Tibial artery (tissue), 4 donors: ENCODE measurements at regions not wholly inside any gene's neighbourhood (a gene's known extent, or its start where the extent isn't known, plus 50 kb on each side); places are given as distances from the start of the nearest gene placed in this dataset.

Source experiments
- DNase-seq, 2 donors: peaks; one replicate each; pipeline ENCODE4 v3.0.0-alpha.2; 2019
- H3K27ac ChIP-seq, 2 donors: fragments of 200-600 bp; sonication (generic) in 1 of 2; 1 replicate in 1 of 2; 2 replicates in 1 of 2; pipeline ENCODE4 v1.5.1; 2018 to 2019; ENCODE audit warnings: mild to moderate bottlenecking in 1 of 2
- H3K27me3 ChIP-seq, 2 donors: fragments of 200-600 bp; sonication (generic) in 1 of 2; one replicate each; pipeline versions ENCODE4 v1.5.1 to v1.6.0; 2016 to 2019
- H3K36me3 ChIP-seq, 3 donors: fragments of 200-600 bp; sonication (generic) in 2 of 3; one replicate each; pipeline ENCODE4 v1.5.1; 2016 to 2019; ENCODE audit warnings: mild to moderate bottlenecking in 2 of 3
- H3K4me1 ChIP-seq, 4 donors: fragments of 200-600 bp; sonication (generic) in 2 of 4; 1 replicate in 3 of 4; 2 replicates in 1 of 4; pipeline ENCODE4 v1.5.1; 2016 to 2019
- H3K4me3 ChIP-seq, 2 donors: fragments of 200-600 bp; sonication (generic) in 1 of 2; 1 replicate in 1 of 2; 2 replicates in 1 of 2; pipeline ENCODE4 v1.5.1; 2018 to 2019; ENCODE audit warnings: mild to moderate bottlenecking in 2 of 2
- H3K9me3 ChIP-seq, 3 donors: fragments of 200-600 bp; sonication (generic) in 1 of 3; one replicate each; pipeline ENCODE4 v1.5.1; 2016 to 2019
- intact Hi-C: fragments of 100-400 bp; cut with DNase I; formaldehyde crosslinking; loops from one replicate; pipeline ENCODE4 v1.15.0; 2023; ENCODE audit warnings: low total_unique reads
- TF ChIP-seq, protein P1 (sequence below), 2 experiments: fragments of 200-600 bp in 1 of 2; fragments of 450-650 bp in 1 of 2; IDR thresholded peaks; one replicate each; pipeline ENCODE4 v1.5.1; 2017 to 2019; ENCODE audit warnings: antibody characterized with exemption in 2 of 2, mild to moderate bottlenecking in 1 of 2, moderate library complexity in 1 of 2

DNA sequence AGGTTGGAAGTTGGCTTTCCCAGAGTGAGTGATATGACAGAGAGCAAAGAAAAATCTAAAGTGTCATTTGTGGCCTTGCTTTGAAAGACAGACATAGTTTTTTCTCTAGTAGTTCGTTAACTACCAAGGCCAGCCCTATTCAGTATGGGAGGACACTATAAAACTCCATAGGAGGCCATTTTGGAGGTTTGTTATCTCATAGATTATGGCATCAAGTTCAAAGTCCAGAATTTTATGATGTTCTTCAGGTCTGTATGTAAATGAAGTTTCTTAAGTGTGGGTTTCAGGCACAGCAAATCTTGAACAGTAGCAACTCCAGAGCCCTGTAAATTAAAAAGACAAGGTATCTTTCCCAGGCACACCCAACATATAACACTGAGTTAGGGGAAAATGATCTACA lies 437.1 kb downstream of the PLPP3 start:
- DNase-seq: no peak
- Histone ChIP-seq H3K9me3 (no peaks in the 10 kb centered on the region), H3K36me3 (no peaks in the 10 kb centered on the region), H3K27me3 (no peaks in the 10 kb centered on the region), H3K4me1 (peaks cover 0 to 25% (median 11%) of the 10 kb centered on the region in 4 donors), H3K27ac (no peak overlapping the region), H3K4me3 (no peak overlapping the region)
- intact Hi-C loops: no loop called here
- TF ChIP-seq, protein P1, sequence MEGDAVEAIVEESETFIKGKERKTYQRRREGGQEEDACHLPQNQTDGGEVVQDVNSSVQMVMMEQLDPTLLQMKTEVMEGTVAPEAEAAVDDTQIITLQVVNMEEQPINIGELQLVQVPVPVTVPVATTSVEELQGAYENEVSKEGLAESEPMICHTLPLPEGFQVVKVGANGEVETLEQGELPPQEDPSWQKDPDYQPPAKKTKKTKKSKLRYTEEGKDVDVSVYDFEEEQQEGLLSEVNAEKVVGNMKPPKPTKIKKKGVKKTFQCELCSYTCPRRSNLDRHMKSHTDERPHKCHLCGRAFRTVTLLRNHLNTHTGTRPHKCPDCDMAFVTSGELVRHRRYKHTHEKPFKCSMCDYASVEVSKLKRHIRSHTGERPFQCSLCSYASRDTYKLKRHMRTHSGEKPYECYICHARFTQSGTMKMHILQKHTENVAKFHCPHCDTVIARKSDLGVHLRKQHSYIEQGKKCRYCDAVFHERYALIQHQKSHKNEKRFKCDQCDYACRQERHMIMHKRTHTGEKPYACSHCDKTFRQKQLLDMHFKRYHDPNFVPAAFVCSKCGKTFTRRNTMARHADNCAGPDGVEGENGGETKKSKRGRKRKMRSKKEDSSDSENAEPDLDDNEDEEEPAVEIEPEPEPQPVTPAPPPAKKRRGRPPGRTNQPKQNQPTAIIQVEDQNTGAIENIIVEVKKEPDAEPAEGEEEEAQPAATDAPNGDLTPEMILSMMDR (IDR thresholded peaks at IDR 0.05): no peak

DNA sequence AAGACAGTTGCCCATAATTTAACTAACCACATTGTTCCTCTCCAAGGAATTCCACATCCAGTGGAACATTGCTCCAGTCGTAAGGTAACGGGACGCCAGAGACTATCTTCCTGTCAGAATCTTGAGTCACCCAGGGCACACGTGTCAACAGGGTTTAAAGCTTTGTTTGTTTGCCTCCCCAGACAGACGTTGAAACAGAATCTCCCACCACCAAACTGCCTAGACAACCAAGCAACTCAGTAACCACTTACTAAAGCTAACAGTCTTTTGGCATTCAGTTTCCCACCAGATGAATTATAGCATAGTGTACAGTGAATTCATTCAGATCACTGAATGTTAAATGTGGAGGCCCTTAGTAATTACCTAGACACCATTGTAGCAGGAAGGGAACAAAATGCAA lies 439.5 kb downstream of the PLPP3 start:
- no peaks in the 10 kb centered on the region for H3K36me3 ChIP-seq
- DNase-seq: no peak
- intact Hi-C loops: no loop called here
- no peaks in the 10 kb centered on the region for H3K9me3 ChIP-seq
- H3K4me3 ChIP-seq: no peak overlapping the region
- H3K27ac ChIP-seq: no peak overlapping the region
- H3K4me1 ChIP-seq: peaks cover 0 to 14% (median 2%) of the 10 kb centered on the region in 4 donors
- TF ChIP-seq, protein P1 (IDR thresholded peaks at IDR 0.05): no peak
- no peaks in the 10 kb centered on the region for H3K27me3 ChIP-seq

DNA sequence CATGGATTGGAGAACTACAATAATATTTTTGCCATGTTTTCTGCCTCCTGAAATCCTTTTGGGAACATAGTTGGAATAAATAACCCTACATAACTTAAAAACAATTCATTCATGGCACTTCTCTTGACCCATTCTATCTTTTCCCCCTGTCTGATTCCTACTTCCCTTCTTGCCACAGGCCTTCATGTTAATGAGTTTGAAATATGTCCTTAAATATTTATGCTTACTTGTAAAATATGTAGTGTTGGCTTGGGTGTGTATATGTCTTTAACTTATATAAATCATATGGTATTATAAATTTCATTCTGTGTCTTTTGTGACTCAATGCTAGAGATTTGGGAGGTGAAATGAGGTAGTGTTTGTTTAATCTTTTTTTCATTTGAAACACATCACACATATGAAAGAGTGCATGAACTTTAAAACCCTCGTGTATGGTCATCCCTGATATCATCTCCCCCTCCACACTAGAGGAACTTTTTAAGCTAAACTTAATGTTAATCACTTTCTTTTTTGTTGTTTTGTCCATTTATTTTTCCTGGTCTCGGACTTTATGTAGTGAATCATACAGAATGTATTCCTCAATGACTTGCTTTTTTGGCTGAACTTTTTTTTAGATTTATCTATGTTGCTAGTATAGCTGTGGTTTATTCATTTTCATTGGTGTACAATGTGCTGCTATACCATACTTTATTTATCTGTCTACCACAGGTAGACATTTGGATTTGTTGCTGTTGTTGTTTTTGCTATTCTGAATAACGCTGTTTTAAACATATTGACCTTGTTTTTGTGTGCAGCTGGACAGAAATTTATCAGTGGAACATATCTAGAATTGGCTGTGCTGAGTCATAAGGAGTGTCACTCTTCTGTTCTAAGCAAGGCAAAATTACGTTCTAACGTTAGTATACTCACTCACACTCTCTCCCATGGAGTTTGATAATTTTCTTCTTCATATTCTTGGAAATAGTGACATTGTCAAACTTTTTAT lies 441.6 kb downstream of the PLPP3 start:
- Histone ChIP-seq H3K9me3 (no peaks in the 10 kb centered on the region), H3K4me3 (no peak overlapping the region), H3K36me3 (no peaks in the 10 kb centered on the region), H3K27ac (no peak overlapping the region), H3K4me1 (peaks cover 0 to 14% (median 0%) of the 10 kb centered on the region in 4 donors), H3K27me3 (no peaks in the 10 kb centered on the region)
- DNase-seq: no peak
- TF ChIP-seq, protein P1 (IDR thresholded peaks at IDR 0.05): no peak
- intact Hi-C loops: no loop called here

DNA sequence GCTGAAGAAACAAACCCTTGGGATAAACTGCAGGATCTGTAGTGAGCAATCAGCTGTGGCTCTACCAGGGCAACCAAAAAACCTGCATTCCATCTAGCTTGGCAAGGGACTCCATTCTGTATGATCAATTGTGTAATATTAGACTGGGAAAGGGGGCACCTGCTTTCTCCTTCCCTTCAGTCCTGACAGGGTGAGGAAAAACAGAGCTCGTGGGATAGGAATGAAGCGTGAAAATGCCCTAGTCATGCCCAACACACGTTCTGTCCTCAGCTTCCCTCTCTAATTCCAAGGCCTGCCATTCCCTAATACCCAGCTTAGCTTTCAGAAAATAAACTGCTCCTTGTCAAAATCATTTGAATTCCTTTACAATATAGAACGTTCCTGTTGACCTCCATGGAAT lies 442.3 kb downstream of the PLPP3 start:
- no peak overlapping the region for H3K4me3 ChIP-seq
- TF ChIP-seq, protein P1 (IDR thresholded peaks at IDR 0.05): no peak
- no peaks in the 10 kb centered on the region for H3K9me3 ChIP-seq
- no peaks in the 10 kb centered on the region for H3K36me3 ChIP-seq
- no peak for DNase-seq
- no peak overlapping the region for H3K27ac ChIP-seq
- H3K27me3 ChIP-seq: no peaks in the 10 kb centered on the region
- H3K4me1 ChIP-seq: peaks cover 0 to 14% (median 0%) of the 10 kb centered on the region in 4 donors
- intact Hi-C loops: no loop called here

DNA sequence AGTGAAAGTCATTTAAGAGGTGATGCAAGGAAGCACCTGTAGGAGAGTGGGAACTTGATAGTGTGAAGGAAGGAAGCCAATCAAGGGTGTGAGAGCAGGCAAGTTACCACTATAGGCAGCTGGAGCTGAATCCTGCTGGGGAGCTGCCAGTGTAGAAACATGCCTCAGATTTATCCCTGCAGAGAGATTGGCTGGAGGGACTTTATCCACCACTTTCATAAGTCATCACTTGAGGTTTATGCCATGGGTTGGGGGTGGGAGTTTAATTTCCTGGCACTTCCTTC lies 443.6 kb downstream of the PLPP3 start:
- Histone ChIP-seq H3K27me3 (no peaks in the 10 kb centered on the region), H3K4me3 (no peak overlapping the region), H3K9me3 (no peaks in the 10 kb centered on the region), H3K4me1 (peaks cover 0 to 14% (median 0%) of the 10 kb centered on the region in 4 donors), H3K36me3 (no peaks in the 10 kb centered on the region), H3K27ac (no peak overlapping the region)
- intact Hi-C loops: no loop called here
- TF ChIP-seq, protein P1 (IDR thresholded peaks at IDR 0.05): no peak
- DNase-seq: no peak
